GM23338 (cell line): ENCODE measurements at regions not wholly inside any gene's neighbourhood (a gene's known extent, or its start where the extent isn't known, plus 50 kb on each side); places are given as distances from the start of the nearest gene placed in this dataset.

Experiments used
- ATAC-seq: fragments of 200-7000 bp; cut with Tn5 transposase; 3 replicates; pipeline ENCODE4 v1.9.1; 2020
- DNase-seq: peaks from one replicate; pipeline ENCODE4 v3.0.0-alpha.2; 2015; ENCODE audit warnings: low spot score
- H2AFZ ChIP-seq: fragments of 200-600 bp; sonication (generic); 2 replicates; pipeline ENCODE4 v1.8.0; 2016; ENCODE audit warnings: antibody characterized with exemption, mild to moderate bottlenecking, moderate library complexity
- H3F3A ChIP-seq: fragments of 200-600 bp; sonication (generic); replicated peaks from 2 replicates; pipeline ENCODE4 v1.8.0; 2017; ENCODE audit warnings: antibody characterized with exemption, mixed run types, low read depth
- H3K27ac ChIP-seq: fragments of 200-600 bp; sonication (generic); 2 replicates; pipeline ENCODE4 v1.6.1; 2016; ENCODE audit warnings: low read depth
- H3K27me3 ChIP-seq: fragments of 200-600 bp; sonication (generic); 2 replicates; pipeline ENCODE4 v1.8.0; 2016; ENCODE audit warnings: mild to moderate bottlenecking, mixed run types, moderate library complexity; ENCODE audit not compliant: insufficient read depth
- H3K36me3 ChIP-seq: fragments of 200-600 bp; sonication (generic); 2 replicates; pipeline ENCODE4 v1.8.0; 2016; ENCODE audit warnings: mild to moderate bottlenecking; ENCODE audit not compliant: insufficient read depth
- H3K4me1 ChIP-seq: fragments of 200-600 bp; sonication (generic); 2 replicates; pipeline ENCODE4 v1.8.0; 2016; ENCODE audit warnings: mild to moderate bottlenecking, moderate library complexity; ENCODE audit not compliant: insufficient read depth
- H3K4me2 ChIP-seq: fragments of 200-600 bp; sonication (generic); 2 replicates; pipeline ENCODE4 v1.7.1; 2017; ENCODE audit warnings: mixed run types
- H3K4me3 ChIP-seq: fragments of 200-600 bp; sonication (generic); 2 replicates; pipeline ENCODE4 v1.6.1; 2016; ENCODE audit warnings: mixed run types
- H3K79me2 ChIP-seq: fragments of 200-600 bp; sonication (generic); replicated peaks from 2 replicates; pipeline ENCODE4 v1.8.0; 2017; ENCODE audit warnings: mild to moderate bottlenecking; ENCODE audit not compliant: insufficient read depth
- H3K9me2 ChIP-seq: fragments of 200-600 bp; sonication (generic); 2 replicates; pipeline ENCODE4 v1.8.0; 2017; ENCODE audit not compliant: insufficient read depth
- H4K20me1 ChIP-seq: fragments of 200-600 bp; sonication (generic); replicated peaks from 2 replicates; pipeline ENCODE4 v1.8.0; 2017; ENCODE audit warnings: mild to moderate bottlenecking; ENCODE audit not compliant: insufficient read depth
- H3K27ac Mint-ChIP-seq: 2 replicates; pipeline ENCODE4 v1.8.0; 2020; ENCODE audit warnings: inconsistent platforms, mild to moderate bottlenecking, moderate library complexity, mixed read lengths
- H3K27me3 Mint-ChIP-seq: 3 replicates; pipeline ENCODE4 v1.8.0; 2022; ENCODE audit warnings: low read depth, mild to moderate bottlenecking, moderate library complexity, mixed read lengths, inconsistent platforms; ENCODE audit not compliant: insufficient read depth, poor library complexity
- H3K36me3 Mint-ChIP-seq: 3 replicates; pipeline ENCODE4 v1.8.0; 2021; ENCODE audit warnings: low read depth, mild to moderate bottlenecking, inconsistent platforms, moderate library complexity, mixed read lengths
- H3K4me1 Mint-ChIP-seq: 3 replicates; pipeline ENCODE4 v1.8.0; 2020; ENCODE audit warnings: mild to moderate bottlenecking, inconsistent platforms, mixed read lengths
- H3K4me3 Mint-ChIP-seq: 3 replicates; pipeline ENCODE4 v1.8.0; 2021; ENCODE audit warnings: moderate library complexity, mild to moderate bottlenecking, inconsistent platforms, mixed read lengths
- H3K9me3 Mint-ChIP-seq: 3 replicates; pipeline ENCODE4 v1.8.0; 2020; ENCODE audit warnings: moderate library complexity, mild to moderate bottlenecking, inconsistent platforms, mixed read lengths
- CREB1 ChIP-seq: fragments of 250-450 bp; sonication (Bioruptor Pico); IDR thresholded peaks from 2 replicates; pipeline ENCODE4 v1.5.0; 2020; ENCODE audit warnings: low read depth, mild to moderate bottlenecking, moderate library complexity
- EZH2 ChIP-seq: fragments of 200-600 bp; sonication (generic); IDR thresholded peaks from one replicate; pipeline ENCODE4 v1.8.0; 2017; ENCODE audit warnings: antibody characterized with exemption, mild to moderate bottlenecking, low read depth; ENCODE audit not compliant: unreplicated experiment
- EZH2phosphoT487 ChIP-seq: fragments of 200-600 bp; sonication (generic); IDR thresholded peaks from one replicate; pipeline ENCODE4 v1.8.1; 2018; ENCODE audit warnings: antibody characterized with exemption; ENCODE audit not compliant: unreplicated experiment
- NANOG ChIP-seq: IDR thresholded peaks from 2 replicates; pipeline ENCODE4 v1.6.1; 2016; ENCODE audit warnings: antibody characterized with exemption, borderline replicate concordance
- STAT1 ChIP-seq: IDR thresholded peaks from one replicate; pipeline ENCODE4 v1.6.1; 2016; ENCODE audit warnings: antibody characterized with exemption; ENCODE audit not compliant: unreplicated experiment
- ZNF114 ChIP-seq: fragments of 250-450 bp; sonication (Bioruptor Pico); IDR thresholded peaks from 2 replicates; pipeline ENCODE4 v1.5.0; 2020; ENCODE audit warnings: mild to moderate bottlenecking, moderate library complexity
- ZNF331 ChIP-seq: fragments of 250-450 bp; sonication (Bioruptor Pico); IDR thresholded peaks from 2 replicates; pipeline ENCODE4 v1.5.0; 2020; ENCODE audit warnings: low read depth, mild to moderate bottlenecking, moderate library complexity
- TF ChIP-seq, protein P1 (sequence below), 2 experiments: fragments of 200-600 bp in 1 of 2; sonication (generic) in 1 of 2; conservative IDR thresholded peaks; 2 replicates each; pipeline versions ENCODE4 v1.5.1 to v1.6.1; 2016 to 2017; ENCODE audit warnings: antibody characterized with exemption in 2 of 2, low read depth in 2 of 2, mild to moderate bottlenecking in 2 of 2, moderate library complexity in 1 of 2
- TF ChIP-seq, protein P2 (sequence below): IDR thresholded peaks from 2 replicates; pipeline ENCODE4 v1.6.1; 2016; ENCODE audit warnings: antibody characterized with exemption
- TF ChIP-seq, protein P3 (sequence below): IDR thresholded peaks from one replicate; pipeline ENCODE4 v1.6.1; 2018; ENCODE audit warnings: antibody characterized with exemption; ENCODE audit not compliant: unreplicated experiment

DNA sequence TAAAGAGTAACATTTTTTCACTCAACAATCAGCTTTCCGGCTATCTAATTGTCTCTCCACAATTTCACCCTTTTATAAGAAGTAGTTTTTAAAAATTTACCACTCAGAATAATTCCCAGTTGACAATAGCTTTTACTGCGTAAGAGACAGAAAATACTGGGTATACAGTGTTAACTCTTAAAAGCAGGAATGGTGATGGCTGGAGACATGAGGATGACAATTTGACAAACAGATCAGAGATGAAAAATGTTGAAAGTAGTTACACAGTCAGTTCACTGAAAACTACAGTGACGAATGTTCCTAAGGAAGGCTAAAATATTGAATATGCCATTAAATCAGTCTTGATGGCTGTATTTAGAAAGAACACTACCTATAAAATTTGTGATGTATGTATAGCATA is 1146.8 kb upstream of the B3GALT2 start:
- ATAC-seq (no peak), DNase-seq (no peak)
- H3K4me1 ChIP-seq, result no peaks in the 10 kb centered on the region
- Mint-ChIP-seq H3K4me3 (no peak overlapping the region), H3K4me1 (no peaks in the 10 kb centered on the region), H3K36me3 (no peaks in the 10 kb centered on the region), H3K27ac (no peak overlapping the region), H3K9me3 (no peaks in the 10 kb centered on the region), H3K27me3 (no peaks in the 10 kb centered on the region)
- no peak for TF ChIP-seq STAT1
- no peak for TF ChIP-seq NANOG
- TF ChIP-seq ZNF331, result no peak
- TF ChIP-seq EZH2, result no peak
- TF ChIP-seq EZH2phosphoT487, result no peak
- TF ChIP-seq, protein P1, sequence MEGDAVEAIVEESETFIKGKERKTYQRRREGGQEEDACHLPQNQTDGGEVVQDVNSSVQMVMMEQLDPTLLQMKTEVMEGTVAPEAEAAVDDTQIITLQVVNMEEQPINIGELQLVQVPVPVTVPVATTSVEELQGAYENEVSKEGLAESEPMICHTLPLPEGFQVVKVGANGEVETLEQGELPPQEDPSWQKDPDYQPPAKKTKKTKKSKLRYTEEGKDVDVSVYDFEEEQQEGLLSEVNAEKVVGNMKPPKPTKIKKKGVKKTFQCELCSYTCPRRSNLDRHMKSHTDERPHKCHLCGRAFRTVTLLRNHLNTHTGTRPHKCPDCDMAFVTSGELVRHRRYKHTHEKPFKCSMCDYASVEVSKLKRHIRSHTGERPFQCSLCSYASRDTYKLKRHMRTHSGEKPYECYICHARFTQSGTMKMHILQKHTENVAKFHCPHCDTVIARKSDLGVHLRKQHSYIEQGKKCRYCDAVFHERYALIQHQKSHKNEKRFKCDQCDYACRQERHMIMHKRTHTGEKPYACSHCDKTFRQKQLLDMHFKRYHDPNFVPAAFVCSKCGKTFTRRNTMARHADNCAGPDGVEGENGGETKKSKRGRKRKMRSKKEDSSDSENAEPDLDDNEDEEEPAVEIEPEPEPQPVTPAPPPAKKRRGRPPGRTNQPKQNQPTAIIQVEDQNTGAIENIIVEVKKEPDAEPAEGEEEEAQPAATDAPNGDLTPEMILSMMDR (conservative IDR thresholded peaks at IDR 0.05; ENCODE audit: low read depth in 2 of 2), result no peak
- no peaks in the 10 kb centered on the region for H3K36me3 ChIP-seq
- no peaks in the 10 kb centered on the region for H3K79me2 ChIP-seq
- H2AFZ ChIP-seq, result no peak overlapping the region
- no peaks in the 10 kb centered on the region for H3F3A ChIP-seq
- H3K27me3 ChIP-seq, result no peaks in the 10 kb centered on the region
- no peak overlapping the region for H3K27ac ChIP-seq
- H3K9me2 ChIP-seq, result no peaks in the 10 kb centered on the region
- H3K4me3 ChIP-seq, result no peak overlapping the region
- no peak overlapping the region for H3K4me2 ChIP-seq
- no peaks in the 10 kb centered on the region; the same call in 1 of the 2 replicates for H4K20me1 ChIP-seq

DNA sequence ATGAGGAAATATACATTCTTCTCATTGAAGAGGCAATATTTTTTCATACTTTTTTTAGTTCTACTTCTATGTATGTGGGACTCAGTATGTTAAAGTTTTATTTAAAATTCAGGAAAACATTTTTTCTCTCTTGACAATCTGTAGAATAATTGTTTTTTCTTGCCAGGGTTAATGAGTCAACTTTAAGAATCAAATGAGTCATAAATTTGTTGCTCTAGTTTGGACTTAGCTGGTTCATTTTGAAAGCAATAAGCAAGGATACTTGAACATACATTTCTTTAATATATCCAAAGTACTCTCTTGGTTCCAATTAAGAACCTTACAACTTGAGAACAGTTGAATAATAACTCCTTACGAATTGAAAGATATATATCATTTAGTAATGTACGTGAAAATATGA is 1145.3 kb upstream of the B3GALT2 start:
- ATAC-seq (no peak), DNase-seq (no peak)
- H3K27ac Mint-ChIP-seq, result no peak overlapping the region
- no peak overlapping the region for H3K4me3 Mint-ChIP-seq
- Histone ChIP-seq H3K27ac (no peak overlapping the region), H3K79me2 (no peaks in the 10 kb centered on the region), H3F3A (no peaks in the 10 kb centered on the region), H2AFZ (no peak overlapping the region), H4K20me1 (no peaks in the 10 kb centered on the region; the same call in 1 of the 2 replicates), H3K4me2 (no peak overlapping the region), H3K4me1 (no peaks in the 10 kb centered on the region), H3K36me3 (no peaks in the 10 kb centered on the region), H3K9me2 (no peaks in the 10 kb centered on the region), H3K27me3 (no peaks in the 10 kb centered on the region), H3K4me3 (no peak overlapping the region)
- H3K27me3 Mint-ChIP-seq, result no peaks in the 10 kb centered on the region
- H3K4me1 Mint-ChIP-seq, result no peaks in the 10 kb centered on the region
- H3K9me3 Mint-ChIP-seq, result no peaks in the 10 kb centered on the region
- no peaks in the 10 kb centered on the region for H3K36me3 Mint-ChIP-seq
- TF ChIP-seq EZH2 (no peak), NANOG (no peak), ZNF114 (CRISPR knock-in tag) (no peak)
- TF ChIP-seq, protein P2, sequence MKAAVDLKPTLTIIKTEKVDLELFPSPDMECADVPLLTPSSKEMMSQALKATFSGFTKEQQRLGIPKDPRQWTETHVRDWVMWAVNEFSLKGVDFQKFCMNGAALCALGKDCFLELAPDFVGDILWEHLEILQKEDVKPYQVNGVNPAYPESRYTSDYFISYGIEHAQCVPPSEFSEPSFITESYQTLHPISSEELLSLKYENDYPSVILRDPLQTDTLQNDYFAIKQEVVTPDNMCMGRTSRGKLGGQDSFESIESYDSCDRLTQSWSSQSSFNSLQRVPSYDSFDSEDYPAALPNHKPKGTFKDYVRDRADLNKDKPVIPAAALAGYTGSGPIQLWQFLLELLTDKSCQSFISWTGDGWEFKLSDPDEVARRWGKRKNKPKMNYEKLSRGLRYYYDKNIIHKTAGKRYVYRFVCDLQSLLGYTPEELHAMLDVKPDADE, result no peak

DNA sequence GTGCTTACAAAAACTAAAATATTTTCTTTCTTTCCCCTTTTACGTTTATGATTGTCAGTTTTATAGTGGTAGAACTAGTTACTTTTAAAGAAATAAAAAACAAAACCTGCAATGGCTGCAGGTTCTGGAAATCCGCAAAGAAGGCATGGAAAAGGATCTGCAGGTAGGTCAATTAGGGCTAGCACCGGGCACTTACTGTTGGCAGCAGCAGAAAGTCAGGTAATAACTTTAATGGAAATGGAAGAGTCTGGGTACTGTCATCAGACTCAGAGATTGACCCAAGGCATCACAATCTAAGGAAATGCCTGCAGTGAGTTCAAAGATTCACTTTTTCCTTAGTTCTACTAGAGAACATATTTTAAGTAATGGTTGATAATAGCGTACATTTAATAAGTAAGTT is 1136.3 kb upstream of the B3GALT2 start:
- Mint-ChIP-seq H3K4me1 (no peaks in the 10 kb centered on the region), H3K36me3 (no peaks in the 10 kb centered on the region), H3K27ac (no peak overlapping the region), H3K27me3 (no peaks in the 10 kb centered on the region), H3K9me3 (no peaks in the 10 kb centered on the region; the same call in 2 of the 3 replicates), H3K4me3 (no peak overlapping the region)
- no peaks in the 10 kb centered on the region for H3K27me3 ChIP-seq
- H4K20me1 ChIP-seq, result no peaks in the 10 kb centered on the region
- ATAC-seq (no peak), DNase-seq (no peak)
- no peaks in the 10 kb centered on the region for H3K4me1 ChIP-seq
- no peaks in the 10 kb centered on the region for H3F3A ChIP-seq
- no peaks in the 10 kb centered on the region for H3K79me2 ChIP-seq
- no peak overlapping the region for H3K27ac ChIP-seq
- H2AFZ ChIP-seq, result no peak overlapping the region
- H3K4me3 ChIP-seq, result no peak overlapping the region
- no peak overlapping the region for H3K4me2 ChIP-seq
- no peaks in the 10 kb centered on the region for H3K9me2 ChIP-seq
- no peaks in the 10 kb centered on the region for H3K36me3 ChIP-seq
- TF ChIP-seq ZNF331 (no peak), NANOG (no peak), STAT1 (no peak), ZNF114 (CRISPR knock-in tag) (no peak), EZH2 (no peak), EZH2phosphoT487 (no peak), CREB1 (CRISPR knock-in tag) (no peak)
- TF ChIP-seq, protein P3, sequence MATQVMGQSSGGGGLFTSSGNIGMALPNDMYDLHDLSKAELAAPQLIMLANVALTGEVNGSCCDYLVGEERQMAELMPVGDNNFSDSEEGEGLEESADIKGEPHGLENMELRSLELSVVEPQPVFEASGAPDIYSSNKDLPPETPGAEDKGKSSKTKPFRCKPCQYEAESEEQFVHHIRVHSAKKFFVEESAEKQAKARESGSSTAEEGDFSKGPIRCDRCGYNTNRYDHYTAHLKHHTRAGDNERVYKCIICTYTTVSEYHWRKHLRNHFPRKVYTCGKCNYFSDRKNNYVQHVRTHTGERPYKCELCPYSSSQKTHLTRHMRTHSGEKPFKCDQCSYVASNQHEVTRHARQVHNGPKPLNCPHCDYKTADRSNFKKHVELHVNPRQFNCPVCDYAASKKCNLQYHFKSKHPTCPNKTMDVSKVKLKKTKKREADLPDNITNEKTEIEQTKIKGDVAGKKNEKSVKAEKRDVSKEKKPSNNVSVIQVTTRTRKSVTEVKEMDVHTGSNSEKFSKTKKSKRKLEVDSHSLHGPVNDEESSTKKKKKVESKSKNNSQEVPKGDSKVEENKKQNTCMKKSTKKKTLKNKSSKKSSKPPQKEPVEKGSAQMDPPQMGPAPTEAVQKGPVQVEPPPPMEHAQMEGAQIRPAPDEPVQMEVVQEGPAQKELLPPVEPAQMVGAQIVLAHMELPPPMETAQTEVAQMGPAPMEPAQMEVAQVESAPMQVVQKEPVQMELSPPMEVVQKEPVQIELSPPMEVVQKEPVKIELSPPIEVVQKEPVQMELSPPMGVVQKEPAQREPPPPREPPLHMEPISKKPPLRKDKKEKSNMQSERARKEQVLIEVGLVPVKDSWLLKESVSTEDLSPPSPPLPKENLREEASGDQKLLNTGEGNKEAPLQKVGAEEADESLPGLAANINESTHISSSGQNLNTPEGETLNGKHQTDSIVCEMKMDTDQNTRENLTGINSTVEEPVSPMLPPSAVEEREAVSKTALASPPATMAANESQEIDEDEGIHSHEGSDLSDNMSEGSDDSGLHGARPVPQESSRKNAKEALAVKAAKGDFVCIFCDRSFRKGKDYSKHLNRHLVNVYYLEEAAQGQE, result no peak
- TF ChIP-seq, protein P2, result no peak
